ENCODE measurements at regions not wholly inside any gene's neighbourhood (a gene's known extent, or its start where the extent isn't known, plus 50 kb on each side); places are given as distances from the start of the nearest gene placed in this dataset.

DNA sequence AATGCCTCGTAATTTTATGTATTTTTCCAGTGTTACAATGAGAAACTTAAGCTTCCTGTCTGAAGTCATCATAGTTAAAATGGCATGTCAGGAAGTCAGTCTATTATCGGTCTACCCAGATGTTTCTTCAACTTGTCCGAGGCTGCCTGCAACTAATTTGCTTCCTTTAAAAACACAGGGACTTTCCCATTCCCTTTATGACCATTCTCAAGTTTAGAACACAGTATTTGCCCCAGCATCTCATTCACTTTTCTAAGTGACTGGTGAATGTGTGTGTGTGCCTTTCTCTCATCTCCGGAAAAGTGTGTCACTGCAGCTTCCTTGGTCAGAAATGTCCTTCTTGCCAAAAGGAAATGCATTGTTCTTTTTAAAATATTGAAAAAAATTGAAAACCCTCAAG, 466.6 kb downstream of the RAP2B start:
- H3K4me1 ChIP-seq = no peaks in the 10 kb centered on the region
- TF ChIP-seq EP300 (IDR thresholded peaks at IDR 0.05) = no peak
- TF ChIP-seq BHLHE40 (IDR thresholded peaks at IDR 0.05; ENCODE audit: low read depth, low read length) = no peak
- TF ChIP-seq, protein P1, sequence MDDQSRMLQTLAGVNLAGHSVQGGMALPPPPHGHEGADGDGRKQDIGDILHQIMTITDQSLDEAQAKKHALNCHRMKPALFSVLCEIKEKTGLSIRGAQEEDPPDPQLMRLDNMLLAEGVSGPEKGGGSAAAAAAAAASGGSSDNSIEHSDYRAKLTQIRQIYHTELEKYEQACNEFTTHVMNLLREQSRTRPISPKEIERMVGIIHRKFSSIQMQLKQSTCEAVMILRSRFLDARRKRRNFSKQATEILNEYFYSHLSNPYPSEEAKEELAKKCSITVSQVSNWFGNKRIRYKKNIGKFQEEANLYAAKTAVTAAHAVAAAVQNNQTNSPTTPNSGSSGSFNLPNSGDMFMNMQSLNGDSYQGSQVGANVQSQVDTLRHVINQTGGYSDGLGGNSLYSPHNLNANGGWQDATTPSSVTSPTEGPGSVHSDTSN (IDR thresholded peaks at IDR 0.05) = no peak
- no peak for TF ChIP-seq HOXB13 (CRISPR knock-in tag; IDR thresholded peaks at IDR 0.05; ENCODE audit: low read depth)
- TF ChIP-seq CHD4 (IDR thresholded peaks at IDR 0.05; ENCODE audit: borderline replicate concordance) = no peak
- TF ChIP-seq, protein P2, sequence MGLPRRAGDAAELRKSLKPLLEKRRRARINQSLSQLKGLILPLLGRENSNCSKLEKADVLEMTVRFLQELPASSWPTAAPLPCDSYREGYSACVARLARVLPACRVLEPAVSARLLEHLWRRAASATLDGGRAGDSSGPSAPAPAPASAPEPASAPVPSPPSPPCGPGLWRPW (IDR thresholded peaks at IDR 0.05) = no peak
- TF ChIP-seq, protein P3, sequence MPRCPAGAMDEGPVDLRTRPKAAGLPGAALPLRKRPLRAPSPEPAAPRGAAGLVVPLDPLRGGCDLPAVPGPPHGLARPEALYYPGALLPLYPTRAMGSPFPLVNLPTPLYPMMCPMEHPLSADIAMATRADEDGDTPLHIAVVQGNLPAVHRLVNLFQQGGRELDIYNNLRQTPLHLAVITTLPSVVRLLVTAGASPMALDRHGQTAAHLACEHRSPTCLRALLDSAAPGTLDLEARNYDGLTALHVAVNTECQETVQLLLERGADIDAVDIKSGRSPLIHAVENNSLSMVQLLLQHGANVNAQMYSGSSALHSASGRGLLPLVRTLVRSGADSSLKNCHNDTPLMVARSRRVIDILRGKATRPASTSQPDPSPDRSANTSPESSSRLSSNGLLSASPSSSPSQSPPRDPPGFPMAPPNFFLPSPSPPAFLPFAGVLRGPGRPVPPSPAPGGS (IDR thresholded peaks at IDR 0.05) = no peak
- no peak for TF ChIP-seq FOSB (CRISPR knock-in tag; IDR thresholded peaks at IDR 0.05)
- no peak for TF ChIP-seq NPAS2 (CRISPR knock-in tag; IDR thresholded peaks at IDR 0.05; ENCODE audit: borderline replicate concordance)
- no peak for TF ChIP-seq JUNB (IDR thresholded peaks at IDR 0.05)
- TF ChIP-seq ZC3H11A (IDR thresholded peaks at IDR 0.05) = no peak
- TF ChIP-seq MAZ (IDR thresholded peaks at IDR 0.05; ENCODE audit: borderline replicate concordance, low read depth, low read length) = no peak
- no peak for TF ChIP-seq POLR2A (IDR thresholded peaks at IDR 0.05; ENCODE audit: low read length)
- no peak overlapping the region for H3K4me2 ChIP-seq
- no peak overlapping the region for H3K27ac ChIP-seq
- no peak for FAIRE-seq
- DNase-seq (ENCODE audit: low read depth in 1 of 2, low spot score in 1 of 2) = no peak
- no peak overlapping the region for H3K4me3 ChIP-seq
- WGBS (ENCODE audit: missing lambda C conversion rate) = 30% methylated on average over 4 of the region's 4 CpGs
- POLR2A ChIA-PET = no interaction called here
- ATAC-seq = no peak
- CTCF ChIA-PET = no interaction called here
- H3K9me3 ChIP-seq = no peaks in the 10 kb centered on the region

DNA sequence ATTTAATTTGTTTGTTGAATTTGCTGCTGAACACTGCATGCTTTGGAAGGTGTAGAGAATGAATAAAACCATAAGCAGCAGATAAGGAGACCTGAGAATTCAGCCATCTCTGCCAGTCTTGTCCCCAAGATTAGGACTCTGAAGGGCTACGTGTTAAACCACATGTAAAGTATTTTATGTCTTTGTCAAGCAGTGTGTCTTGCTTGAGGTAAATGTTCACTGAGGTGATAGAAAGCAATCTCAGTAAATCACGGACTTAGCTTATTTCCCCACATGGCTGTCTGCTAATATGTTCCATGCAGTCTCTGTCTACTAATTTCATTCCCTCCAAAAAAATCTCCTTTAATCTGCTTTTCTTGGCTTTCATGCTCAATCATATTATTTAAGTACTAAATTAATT, 467.1 kb downstream of the RAP2B start:
- no peak overlapping the region for H3K4me3 ChIP-seq
- ChIA-PET CTCF (no interaction called here), POLR2A (no interaction called here)
- no peak for FAIRE-seq
- no peak for DNase-seq (ENCODE audit: low read depth in 1 of 2, low spot score in 1 of 2)
- H3K9me3 ChIP-seq = no peaks in the 10 kb centered on the region
- TF ChIP-seq TP53 (CRISPR knock-in tag; IDR thresholded peaks at IDR 0.05) (no peak), RCOR1 (IDR thresholded peaks at IDR 0.05; ENCODE audit: low read depth, low read length) (no peak), BHLHE40 (IDR thresholded peaks at IDR 0.05; ENCODE audit: low read depth, low read length) (no peak), ZNF302 (CRISPR knock-in tag; IDR thresholded peaks at IDR 0.05) (no peak), CBX8 (IDR thresholded peaks at IDR 0.05) (no peak), HDAC2 (IDR thresholded peaks at IDR 0.05) (no peak), KDM1A (IDR thresholded peaks at IDR 0.05; ENCODE audit: low read depth) (no peak), TFCP2L1 (CRISPR knock-in tag; IDR thresholded peaks at IDR 0.05) (no peak), CEBPB (IDR thresholded peaks at IDR 0.05) (no peak), ZSCAN20 (CRISPR knock-in tag; IDR thresholded peaks at IDR 0.05) (no peak)
- TF ChIP-seq, protein P4, sequence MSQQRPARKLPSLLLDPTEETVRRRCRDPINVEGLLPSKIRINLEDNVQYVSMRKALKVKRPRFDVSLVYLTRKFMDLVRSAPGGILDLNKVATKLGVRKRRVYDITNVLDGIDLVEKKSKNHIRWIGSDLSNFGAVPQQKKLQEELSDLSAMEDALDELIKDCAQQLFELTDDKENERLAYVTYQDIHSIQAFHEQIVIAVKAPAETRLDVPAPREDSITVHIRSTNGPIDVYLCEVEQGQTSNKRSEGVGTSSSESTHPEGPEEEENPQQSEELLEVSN (IDR thresholded peaks at IDR 0.05; ENCODE audit: borderline replicate concordance, low read depth) = no peak
- TF ChIP-seq, protein P5, sequence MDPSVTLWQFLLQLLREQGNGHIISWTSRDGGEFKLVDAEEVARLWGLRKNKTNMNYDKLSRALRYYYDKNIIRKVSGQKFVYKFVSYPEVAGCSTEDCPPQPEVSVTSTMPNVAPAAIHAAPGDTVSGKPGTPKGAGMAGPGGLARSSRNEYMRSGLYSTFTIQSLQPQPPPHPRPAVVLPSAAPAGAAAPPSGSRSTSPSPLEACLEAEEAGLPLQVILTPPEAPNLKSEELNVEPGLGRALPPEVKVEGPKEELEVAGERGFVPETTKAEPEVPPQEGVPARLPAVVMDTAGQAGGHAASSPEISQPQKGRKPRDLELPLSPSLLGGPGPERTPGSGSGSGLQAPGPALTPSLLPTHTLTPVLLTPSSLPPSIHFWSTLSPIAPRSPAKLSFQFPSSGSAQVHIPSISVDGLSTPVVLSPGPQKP (IDR thresholded peaks at IDR 0.05; ENCODE audit: low read depth, low read length) = no peak
- TF ChIP-seq, protein P6, sequence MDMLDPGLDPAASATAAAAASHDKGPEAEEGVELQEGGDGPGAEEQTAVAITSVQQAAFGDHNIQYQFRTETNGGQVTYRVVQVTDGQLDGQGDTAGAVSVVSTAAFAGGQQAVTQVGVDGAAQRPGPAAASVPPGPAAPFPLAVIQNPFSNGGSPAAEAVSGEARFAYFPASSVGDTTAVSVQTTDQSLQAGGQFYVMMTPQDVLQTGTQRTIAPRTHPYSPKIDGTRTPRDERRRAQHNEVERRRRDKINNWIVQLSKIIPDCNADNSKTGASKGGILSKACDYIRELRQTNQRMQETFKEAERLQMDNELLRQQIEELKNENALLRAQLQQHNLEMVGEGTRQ (IDR thresholded peaks at IDR 0.05) = no peak
- no peak for ATAC-seq
- no peak overlapping the region for H3K4me2 ChIP-seq
- 21% methylated on average over 2 of the region's 2 CpGs for WGBS (ENCODE audit: missing lambda C conversion rate)
- no peaks in the 10 kb centered on the region for H3K4me1 ChIP-seq
- H3K27ac ChIP-seq = no peak overlapping the region

Measured in A549 (cell line).